H9 (cell line): ENCODE measurements at regions not wholly inside any gene's neighbourhood (a gene's known extent, or its start where the extent isn't known, plus 50 kb on each side); places are given as distances from the start of the nearest gene placed in this dataset.

Source experiments
- DNase-seq: peaks from one replicate; pipeline ENCODE4 v3.0.0-alpha.2; 2017
- H2AFZ ChIP-seq: one replicate; pipeline ENCODE4 v1.6.1; 2013; ENCODE audit warnings: mild to moderate bottlenecking, low read length, control low read depth, moderate library complexity
- H2AK5ac ChIP-seq: 2 replicates; pipeline ENCODE4 v1.6.1; 2013; ENCODE audit warnings: low read length, control low read depth, mixed read lengths; ENCODE audit not compliant: insufficient read length
- H2BK120ac ChIP-seq: one replicate; pipeline ENCODE4 v1.6.1; 2013; ENCODE audit warnings: low read depth, mild to moderate bottlenecking, low read length, control low read depth, inconsistent platforms; ENCODE audit not compliant: poor library complexity, severe bottlenecking
- H2BK12ac ChIP-seq: 2 replicates; pipeline ENCODE4 v1.6.1; 2013; ENCODE audit warnings: low read length, control low read depth, mixed read lengths, low read depth; ENCODE audit not compliant: insufficient read length
- H2BK15ac ChIP-seq: 2 replicates; pipeline ENCODE4 v1.6.1; 2013; ENCODE audit warnings: low read depth, low read length, control low read depth
- H2BK20ac ChIP-seq: one replicate; pipeline ENCODE4 v1.6.1; 2013; ENCODE audit warnings: low read depth, mild to moderate bottlenecking, low read length, control low read depth, inconsistent platforms; ENCODE audit not compliant: poor library complexity, severe bottlenecking
- H2BK5ac ChIP-seq: 2 replicates; pipeline ENCODE4 v1.6.1; 2013; ENCODE audit warnings: low read length, control low read depth, mixed read lengths; ENCODE audit not compliant: insufficient read length
- H3K14ac ChIP-seq: 2 replicates; pipeline ENCODE4 v1.6.1; 2013; ENCODE audit warnings: low read length, control low read depth; ENCODE audit not compliant: insufficient read depth
- H3K18ac ChIP-seq: 2 replicates; pipeline ENCODE4 v1.6.1; 2013; ENCODE audit warnings: low read depth, mild to moderate bottlenecking, mixed read lengths, low read length, control low read depth; ENCODE audit not compliant: insufficient read length
- H3K23ac ChIP-seq: 2 replicates; pipeline ENCODE4 v1.6.1; 2013; ENCODE audit warnings: low read length, control low read depth, mixed read lengths, low read depth; ENCODE audit not compliant: insufficient read length
- H3K23me2 ChIP-seq: 2 replicates; pipeline ENCODE4 v1.6.1; 2013; ENCODE audit warnings: low read depth, mild to moderate bottlenecking, mixed read lengths, low read length, control low read depth; ENCODE audit not compliant: insufficient read length, poor library complexity, severe bottlenecking
- H3K27ac ChIP-seq: 2 replicates; pipeline ENCODE4 v1.5.1; 2013; ENCODE audit warnings: low read length, control low read depth, mixed read lengths, low read depth; ENCODE audit not compliant: insufficient read length
- H3K27me3 ChIP-seq: 2 replicates; pipeline ENCODE4 v1.6.1; 2013; ENCODE audit warnings: low read length, control low read depth, inconsistent platforms; ENCODE audit not compliant: insufficient read depth
- H3K4ac ChIP-seq: 2 replicates; pipeline ENCODE4 v1.6.1; 2013; ENCODE audit warnings: low read depth, mild to moderate bottlenecking, control low read depth, inconsistent platforms, low read length, moderate library complexity
- H3K4me1 ChIP-seq: 2 replicates; pipeline ENCODE4 v1.6.1; 2013; ENCODE audit warnings: low read length, control low read depth, inconsistent platforms; ENCODE audit not compliant: insufficient read depth
- H3K4me2 ChIP-seq: 2 replicates; pipeline ENCODE4 v1.6.1; 2013; ENCODE audit warnings: low read length, control low read depth, mixed read lengths; ENCODE audit not compliant: insufficient read length, insufficient read depth
- H3K56ac ChIP-seq: 2 replicates; pipeline ENCODE4 v1.6.1; 2013; ENCODE audit warnings: low read depth, mild to moderate bottlenecking, mixed read lengths, low read length, control low read depth; ENCODE audit not compliant: insufficient read length
- H3K79me1 ChIP-seq: 2 replicates; pipeline ENCODE4 v1.6.1; 2013; ENCODE audit warnings: low read depth, mild to moderate bottlenecking, moderate library complexity, low read length, control low read depth, inconsistent platforms; ENCODE audit not compliant: insufficient read depth, poor library complexity, severe bottlenecking
- H3K79me2 ChIP-seq: 2 replicates; pipeline ENCODE4 v1.6.1; 2013; ENCODE audit warnings: low read length, control low read depth, inconsistent platforms; ENCODE audit not compliant: insufficient read depth
- H3K9ac ChIP-seq: 2 replicates; pipeline ENCODE4 v1.6.1; 2013; ENCODE audit warnings: low read length, control low read depth, mixed read lengths; ENCODE audit not compliant: insufficient read length; ENCODE audit errors: extremely low read depth
- H3K9me3 ChIP-seq: one replicate; pipeline ENCODE4 v1.6.1; 2013; ENCODE audit warnings: low read depth, low read length, inconsistent platforms; ENCODE audit not compliant: control insufficient read depth
- H3T11ph ChIP-seq: one replicate; pipeline ENCODE4 v1.6.1; 2013; ENCODE audit warnings: mild to moderate bottlenecking, low read length, control low read depth, inconsistent platforms
- H4K20me1 ChIP-seq: one replicate; pipeline ENCODE4 v1.6.1; 2013; ENCODE audit not compliant: control insufficient read depth, insufficient read length, insufficient read depth
- H4K5ac ChIP-seq: 2 replicates; pipeline ENCODE4 v1.6.1; 2013; ENCODE audit warnings: low read depth, mild to moderate bottlenecking, mixed read lengths, low read length, control low read depth; ENCODE audit not compliant: insufficient read length
- H4K8ac ChIP-seq: replicated peaks from 2 replicates; pipeline ENCODE4 v1.6.1; 2013; ENCODE audit warnings: low read length, control low read depth, mixed read lengths, low read depth; ENCODE audit not compliant: insufficient read length
- H4K91ac ChIP-seq: 2 replicates; pipeline ENCODE4 v1.6.1; 2013; ENCODE audit warnings: low read depth, mild to moderate bottlenecking, moderate library complexity, mixed read lengths, low read length, control low read depth; ENCODE audit not compliant: insufficient read length
- H3K27ac Mint-ChIP-seq, 3 experiments: 2 replicates in 2 of 3; 3 replicates in 1 of 3; pipeline ENCODE4 v1.8.0; 2020 to 2021; ENCODE audit warnings: mixed read lengths in 3 of 3, mild to moderate bottlenecking in 1 of 3, moderate library complexity in 1 of 3
- H3K27me3 Mint-ChIP-seq: 2 replicates; pipeline ENCODE4 v1.8.0; 2021; ENCODE audit warnings: low read depth, mild to moderate bottlenecking, moderate library complexity, mixed read lengths
- H3K36me3 Mint-ChIP-seq, 3 experiments: 2 replicates in 2 of 3; 3 replicates in 1 of 3; pipeline ENCODE4 v1.8.0; 2020 to 2021; ENCODE audit warnings: low read depth in 3 of 3, mixed read lengths in 3 of 3; ENCODE audit not compliant: insufficient read depth in 1 of 3
- H3K4me1 Mint-ChIP-seq, 2 experiments: 2 replicates each; pipeline ENCODE4 v1.8.0; 2020; ENCODE audit warnings: mixed read lengths in 2 of 2
- H3K4me3 Mint-ChIP-seq, 2 experiments: 2 replicates in 1 of 2; 3 replicates in 1 of 2; pipeline ENCODE4 v1.8.0; 2020 to 2021; ENCODE audit warnings: mild to moderate bottlenecking in 2 of 2, mixed read lengths in 2 of 2, moderate library complexity in 1 of 2
- H3K9me3 Mint-ChIP-seq, 2 experiments: 2 replicates in 1 of 2; 3 replicates in 1 of 2; pipeline ENCODE4 v1.8.0; 2020; ENCODE audit warnings: mild to moderate bottlenecking in 2 of 2, mixed read lengths in 2 of 2, moderate library complexity in 1 of 2
- CTCF ChIP-seq: fragments of 200-600 bp; sonication (generic); conservative IDR thresholded peaks from 3 replicates; pipeline ENCODE4 v1.8.0; 2021; ENCODE audit warnings: antibody characterized with exemption, mild to moderate bottlenecking
- WGBS: extraction: QIAGEN DNeasy Blood & Tissue Kit; methylation state at CpG from one replicate; pipeline ENCODE4 v1.1.7; 2013; ENCODE audit warnings: missing lambda C conversion rate, low lambda C conversion rate, mixed read lengths; ENCODE audit not compliant: insufficient read length; ENCODE audit errors: extremely low coverage; 5-methylcytosine and 5-hydroxymethylcytosine counted together

GRCh38 chr7:45999541-45999940, 78.5 kb upstream of the IGFBP3 start:
- no peaks in the 10 kb centered on the region for H3K79me1 ChIP-seq
- no peaks in the 10 kb centered on the region for H3K79me2 ChIP-seq
- no peak overlapping the region for H4K5ac ChIP-seq
- H3K36me3 Mint-ChIP-seq = peaks cover 0 to 17% (median 4%) of the 10 kb centered on the region in 3 experiments; a peak in 5 of 7 replicates
- no peak overlapping the region for H2AFZ ChIP-seq
- H2BK15ac ChIP-seq = no peak overlapping the region
- DNase-seq = no peak
- no peak overlapping the region for H3K4ac ChIP-seq
- no peak overlapping the region for H2BK120ac ChIP-seq
- TF ChIP-seq CTCF = no peak
- no peaks in the 10 kb centered on the region for H4K20me1 ChIP-seq
- H2AK5ac ChIP-seq = no peak overlapping the region
- H3K4me1 Mint-ChIP-seq = no peaks in the 10 kb centered on the region
- H3K4me2 ChIP-seq = no peak overlapping the region
- H3K4me3 Mint-ChIP-seq = no peak overlapping the region
- H2BK20ac ChIP-seq = no peak overlapping the region
- H3K27ac ChIP-seq = no peak overlapping the region
- no peak overlapping the region for H4K8ac ChIP-seq
- no peak overlapping the region for H4K91ac ChIP-seq
- no peak overlapping the region for H3K18ac ChIP-seq
- no peaks in the 10 kb centered on the region for H3K23me2 ChIP-seq
- H2BK12ac ChIP-seq = no peak overlapping the region
- WGBS = no CpG with 5 or more reads among the region's 1 CpG
- H3K27me3 ChIP-seq = no peaks in the 10 kb centered on the region
- no peak overlapping the region; a peak in 1 of 7 replicates for H3K27ac Mint-ChIP-seq
- no peak overlapping the region for H3K23ac ChIP-seq
- no peaks in the 10 kb centered on the region for H3K9me3 ChIP-seq
- no peak overlapping the region for H3K9ac ChIP-seq
- H3K56ac ChIP-seq = no peak overlapping the region
- H3K27me3 Mint-ChIP-seq = no peaks in the 10 kb centered on the region; the same call in 1 of the 2 replicates
- H3K14ac ChIP-seq = no peak overlapping the region
- peaks cover 18 to 31% of the 10 kb centered on the region in 2 experiments for H3K9me3 Mint-ChIP-seq
- no peak overlapping the region for H3T11ph ChIP-seq
- H2BK5ac ChIP-seq = no peak overlapping the region
- no peaks in the 10 kb centered on the region for H3K4me1 ChIP-seq
